Smooth muscle cell (in vitro differentiated cells): ENCODE measurements at regions not wholly inside any gene's neighbourhood (a gene's known extent, or its start where the extent isn't known, plus 50 kb on each side); places are given as distances from the start of the nearest gene placed in this dataset.
"Not testable (repeated sequence)": the region's sequence is repeated elsewhere in the genome, so short reads cannot be mapped to it uniquely, and the experiment has no call there.

Experiments
- DNase-seq: peaks from one replicate; lab custom pipeline; 2025; ENCODE audit not compliant: unreplicated experiment; lab: John Stamatoyannopoulos, UW
- H2AFZ ChIP-seq: fragments of 200-600 bp; sonication (generic); 2 replicates; pipeline ENCODE4 v1.6.0; 2016; ENCODE audit warnings: antibody characterized with exemption, low read depth, mild to moderate bottlenecking
- H3F3A ChIP-seq: fragments of 200-600 bp; sonication (generic); 2 replicates; pipeline ENCODE4 v1.6.0; 2017; ENCODE audit warnings: antibody characterized with exemption, low read depth
- H3K27ac ChIP-seq: fragments of 200-600 bp; sonication (generic); 2 replicates; pipeline ENCODE4 v1.5.1; 2016; ENCODE audit warnings: low read depth, mild to moderate bottlenecking
- H3K27me3 ChIP-seq: fragments of 200-600 bp; sonication (generic); 2 replicates; pipeline ENCODE4 v1.6.1; 2016; ENCODE audit warnings: low read depth, mild to moderate bottlenecking
- H3K36me3 ChIP-seq: fragments of 200-600 bp; sonication (generic); 2 replicates; pipeline ENCODE4 v1.5.1; 2016; ENCODE audit warnings: low read depth
- H3K4me1 ChIP-seq: fragments of 200-600 bp; sonication (generic); 2 replicates; pipeline ENCODE4 v1.5.1; 2016; ENCODE audit warnings: low read depth
- H3K4me2 ChIP-seq: fragments of 200-600 bp; sonication (generic); 2 replicates; pipeline ENCODE4 v1.6.0; 2016; ENCODE audit warnings: mild to moderate bottlenecking
- H3K4me3 ChIP-seq: fragments of 200-600 bp; sonication (generic); 2 replicates; pipeline ENCODE4 v1.5.1; 2016; ENCODE audit warnings: mild to moderate bottlenecking
- H3K79me2 ChIP-seq: fragments of 200-600 bp; sonication (generic); 2 replicates; pipeline ENCODE4 v1.6.0; 2016; ENCODE audit warnings: low read depth, mild to moderate bottlenecking
- H3K9ac ChIP-seq: fragments of 200-600 bp; sonication (generic); 2 replicates; pipeline ENCODE4 v1.6.0; 2016; ENCODE audit warnings: low read depth
- H3K9me3 ChIP-seq: fragments of 200-600 bp; sonication (generic); replicated peaks from 2 replicates; pipeline ENCODE4 v1.5.1; 2016; ENCODE audit warnings: low read depth
- H4K20me1 ChIP-seq: fragments of 200-600 bp; sonication (generic); 2 replicates; pipeline ENCODE4 v1.6.0; 2016; ENCODE audit warnings: low read depth
- WGBS: methylation state at CpG from one replicate; pipeline ENCODE4 v1.1.7; 2016; ENCODE audit warnings: low lambda C conversion rate; 5-methylcytosine and 5-hydroxymethylcytosine counted together

DNA sequence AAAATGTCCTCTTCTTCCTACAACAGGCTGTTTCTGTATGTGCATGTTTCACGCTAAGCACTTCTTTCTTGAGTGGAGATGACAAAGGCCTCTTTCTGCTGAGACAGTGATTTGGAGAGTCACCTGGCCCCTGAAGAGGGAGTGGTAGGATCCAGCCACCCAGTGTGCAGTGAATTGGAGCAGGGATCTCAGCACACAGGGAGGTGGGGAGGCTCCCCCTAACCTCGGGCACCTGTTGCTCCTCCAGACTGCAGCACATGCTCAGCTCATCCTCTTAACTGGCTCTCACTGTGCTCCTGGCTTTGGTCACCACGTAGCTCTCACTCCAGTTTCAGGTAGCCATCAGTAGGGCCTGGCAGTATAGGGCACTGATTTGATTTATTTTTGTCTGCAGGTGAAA is 87.6 kb upstream of the GPR89A start:
- H2AFZ ChIP-seq, H3F3A ChIP-seq, H3K27ac ChIP-seq, H3K4me1 ChIP-seq, H3K9ac ChIP-seq, H4K20me1 ChIP-seq, H3K36me3 ChIP-seq, H3K4me2 ChIP-seq, DNase-seq, H3K9me3 ChIP-seq, H3K79me2 ChIP-seq, H3K4me3 ChIP-seq: not testable (repeated sequence)
- WGBS: 83% methylated on average over 3 of the region's 3 CpGs
- H3K27me3 ChIP-seq: peaks cover 12% of the 10 kb centered on the region

DNA sequence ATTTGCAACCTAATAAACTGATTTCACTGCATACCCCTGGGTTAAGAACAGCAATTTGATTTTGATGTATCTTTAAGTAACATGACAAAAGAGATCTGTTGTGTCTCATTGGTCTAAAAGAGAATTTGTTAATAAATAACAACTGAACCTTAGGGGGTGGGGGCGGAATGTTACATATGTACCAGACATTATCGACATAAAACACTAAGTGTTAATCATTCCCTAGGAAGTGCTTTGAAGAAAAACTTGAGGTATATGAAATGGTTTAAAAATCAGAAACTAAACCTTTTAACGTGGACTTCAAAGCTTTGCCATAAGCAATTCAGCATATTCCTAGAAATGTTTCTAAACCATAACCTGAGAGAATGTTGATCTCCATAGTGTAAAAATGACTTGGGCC is 88.5 kb upstream of the GPR89A start:
- not testable (repeated sequence) for H3K27me3 ChIP-seq, H3K4me3 ChIP-seq, H3F3A ChIP-seq, H3K9me3 ChIP-seq, H3K79me2 ChIP-seq, H3K4me2 ChIP-seq, H3K27ac ChIP-seq, H2AFZ ChIP-seq, DNase-seq, H3K36me3 ChIP-seq, H3K4me1 ChIP-seq, H4K20me1 ChIP-seq, H3K9ac ChIP-seq
- 89% methylated on average over 3 of the region's 3 CpGs for WGBS

DNA sequence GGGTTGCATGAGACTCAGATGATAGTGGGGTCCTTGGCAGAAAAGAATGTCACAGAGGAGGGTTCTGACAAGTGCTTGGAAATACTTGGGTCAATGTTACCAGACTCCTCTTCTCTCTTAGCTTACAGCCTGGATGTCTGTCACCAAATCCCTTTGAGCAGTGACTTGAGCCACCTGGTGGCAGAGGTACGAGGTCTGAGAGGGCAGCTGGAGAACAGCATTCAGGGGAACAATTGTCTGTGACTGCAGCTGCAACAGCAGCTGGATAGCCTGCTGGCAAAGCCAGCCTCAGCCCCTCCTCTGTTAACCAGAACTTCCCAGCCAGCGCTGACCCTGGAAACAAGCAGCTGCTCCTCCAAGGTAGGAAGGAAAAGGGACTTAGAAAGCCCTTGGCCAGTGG is 87.6 kb upstream of the NBPF20 start:
- not testable (repeated sequence) for H3K4me3 ChIP-seq, H3F3A ChIP-seq, DNase-seq, H3K79me2 ChIP-seq, H3K4me1 ChIP-seq, H3K36me3 ChIP-seq, H3K9ac ChIP-seq, H3K9me3 ChIP-seq, H4K20me1 ChIP-seq, H3K4me2 ChIP-seq, H3K27me3 ChIP-seq, H2AFZ ChIP-seq, H3K27ac ChIP-seq
- WGBS: 6% methylated on average over 1 of the region's 2 CpGs

DNA sequence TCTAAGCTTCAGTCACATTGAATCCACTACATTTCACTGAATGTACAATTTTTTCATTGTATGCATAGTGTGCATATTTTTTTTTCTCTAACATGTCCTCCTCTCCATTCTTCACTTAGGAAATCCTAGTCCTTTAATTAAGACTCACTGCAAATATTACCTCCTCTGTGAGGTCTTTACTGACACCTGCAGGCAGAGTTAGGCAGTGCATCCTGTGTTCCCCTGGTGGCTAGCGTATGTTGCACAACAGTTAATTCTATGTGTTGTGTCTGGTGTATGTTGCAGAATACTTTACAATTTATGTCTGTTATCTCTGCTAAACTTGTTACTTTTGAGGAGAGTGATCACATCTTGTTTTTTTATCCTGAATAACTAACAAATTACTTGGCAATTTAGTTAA is 82.7 kb upstream of the NBPF20 start:
- H2AFZ ChIP-seq, H3K36me3 ChIP-seq, H3K27me3 ChIP-seq, H3K9ac ChIP-seq, H3K4me3 ChIP-seq, H3K4me2 ChIP-seq, H3F3A ChIP-seq, H4K20me1 ChIP-seq, H3K27ac ChIP-seq, H3K4me1 ChIP-seq, DNase-seq, H3K9me3 ChIP-seq, H3K79me2 ChIP-seq: not testable (repeated sequence)
- no CpG with 5 or more reads among the region's 1 CpG for WGBS

DNA sequence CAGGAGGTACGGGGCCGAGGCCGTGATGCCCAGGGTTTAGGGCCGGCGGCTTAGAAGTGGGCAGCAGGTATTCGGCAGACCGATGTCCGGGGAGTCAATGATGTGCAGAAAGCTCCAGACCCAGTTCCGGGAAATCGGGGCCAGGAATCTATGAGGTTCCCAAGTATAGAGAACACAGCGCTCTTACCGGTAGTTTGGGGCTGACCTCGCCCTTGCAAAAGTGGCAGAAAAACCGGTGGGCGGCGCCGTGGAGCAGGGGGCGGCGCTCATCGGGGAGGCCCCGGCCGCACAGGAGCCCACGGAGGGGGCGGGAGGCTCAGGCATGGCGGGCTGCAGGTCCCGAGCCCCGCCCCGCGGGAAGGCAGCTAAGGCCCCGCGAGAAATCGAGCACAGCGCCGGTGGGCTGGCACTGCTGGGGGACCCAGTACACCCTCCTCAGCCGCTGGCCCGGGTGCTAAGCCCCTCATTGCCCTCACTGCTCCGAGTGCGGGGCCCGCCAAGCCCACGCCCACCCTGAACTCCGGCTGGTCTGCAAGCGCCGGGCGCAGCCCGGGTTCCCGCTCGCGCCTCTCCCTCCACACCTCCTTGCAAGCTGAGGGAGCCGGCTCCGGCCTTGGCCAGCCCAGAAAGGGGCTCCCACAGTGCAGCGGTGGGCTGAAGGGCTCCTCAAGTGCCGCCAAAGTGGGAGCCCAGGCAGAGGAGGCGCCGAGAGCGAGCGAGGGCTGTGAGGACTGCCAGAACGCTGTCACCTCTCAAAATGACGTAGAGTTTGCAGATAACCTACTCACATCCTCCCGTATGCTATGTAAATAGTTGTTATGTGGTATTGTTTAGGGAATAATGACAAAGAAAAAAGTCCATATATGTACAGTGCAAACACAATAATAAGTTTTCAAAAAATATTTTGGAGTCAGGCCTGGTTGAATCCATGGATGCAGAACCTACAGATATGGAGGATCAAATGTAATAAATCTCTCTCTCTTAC is 80.6 kb upstream of the NBPF20 start:
- not testable (repeated sequence) for H3K4me1 ChIP-seq, H3K4me2 ChIP-seq, DNase-seq, H3K9ac ChIP-seq, H3K9me3 ChIP-seq, H3F3A ChIP-seq, H3K27ac ChIP-seq, H4K20me1 ChIP-seq, H3K36me3 ChIP-seq, H2AFZ ChIP-seq, H3K79me2 ChIP-seq, H3K27me3 ChIP-seq, H3K4me3 ChIP-seq
- 27% methylated on average over 6 of the region's 59 CpGs for WGBS

DNA sequence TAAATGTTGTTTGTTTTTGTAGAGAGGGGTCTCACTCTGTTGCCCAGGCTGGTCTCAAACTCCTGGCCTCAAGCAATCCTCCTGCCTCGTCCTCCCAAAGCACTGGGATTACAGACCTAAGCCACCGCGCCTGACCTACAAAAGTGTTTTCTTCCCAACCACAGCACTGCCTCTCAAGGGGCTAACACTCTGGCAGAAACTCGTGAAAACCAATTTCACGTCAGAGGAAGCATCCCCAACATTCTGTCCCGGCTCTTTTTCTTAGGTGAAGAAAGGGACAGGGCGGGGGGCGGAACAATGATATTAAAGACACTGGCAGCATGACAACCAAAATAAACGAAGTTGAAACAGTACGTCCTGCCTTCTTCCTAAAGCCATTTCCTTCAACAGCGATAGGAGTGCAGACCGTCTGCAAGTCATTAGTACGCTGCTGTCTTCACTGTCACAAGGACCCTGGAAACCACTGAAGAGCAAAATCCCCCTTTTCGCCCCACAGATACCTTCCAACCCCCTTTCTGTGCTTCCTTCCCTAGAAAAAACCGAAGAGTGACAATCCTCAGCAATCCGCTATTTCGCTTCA is 79.5 kb upstream of the NBPF20 start:
- H3K9ac ChIP-seq, H3K27ac ChIP-seq, H3K79me2 ChIP-seq, H4K20me1 ChIP-seq, H2AFZ ChIP-seq, H3K4me2 ChIP-seq, H3K9me3 ChIP-seq, H3F3A ChIP-seq, H3K4me3 ChIP-seq, H3K36me3 ChIP-seq, H3K27me3 ChIP-seq, DNase-seq, H3K4me1 ChIP-seq: not testable (repeated sequence)
- no CpG with 5 or more reads among the region's 17 CpGs for WGBS

DNA sequence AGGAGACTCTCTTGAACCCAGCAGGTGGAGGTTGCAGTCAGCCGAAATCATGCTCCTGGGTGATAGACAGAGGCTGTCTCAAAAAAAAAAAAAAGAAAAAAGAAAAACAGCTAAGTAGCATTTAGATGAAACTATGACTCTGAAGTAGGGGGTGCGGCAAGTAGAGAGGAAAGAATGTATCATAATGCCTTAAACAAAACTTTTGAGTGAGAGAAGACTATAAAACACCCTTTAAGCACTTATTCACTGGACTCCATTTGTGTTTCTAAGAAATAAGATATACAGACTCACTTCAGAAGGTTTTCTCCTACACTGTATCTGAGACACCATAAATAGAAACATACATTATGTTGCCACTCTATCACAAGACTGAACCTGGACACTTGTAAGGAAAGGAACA is 78.9 kb upstream of the NBPF20 start:
- not testable (repeated sequence) for H3K9ac ChIP-seq, H2AFZ ChIP-seq, H3F3A ChIP-seq, H3K36me3 ChIP-seq, H3K79me2 ChIP-seq, H3K4me2 ChIP-seq, H3K9me3 ChIP-seq, H3K4me3 ChIP-seq, DNase-seq, H3K27ac ChIP-seq, H4K20me1 ChIP-seq, H3K27me3 ChIP-seq, H3K4me1 ChIP-seq
- no CpG with 5 or more reads among the region's 2 CpGs for WGBS

DNA sequence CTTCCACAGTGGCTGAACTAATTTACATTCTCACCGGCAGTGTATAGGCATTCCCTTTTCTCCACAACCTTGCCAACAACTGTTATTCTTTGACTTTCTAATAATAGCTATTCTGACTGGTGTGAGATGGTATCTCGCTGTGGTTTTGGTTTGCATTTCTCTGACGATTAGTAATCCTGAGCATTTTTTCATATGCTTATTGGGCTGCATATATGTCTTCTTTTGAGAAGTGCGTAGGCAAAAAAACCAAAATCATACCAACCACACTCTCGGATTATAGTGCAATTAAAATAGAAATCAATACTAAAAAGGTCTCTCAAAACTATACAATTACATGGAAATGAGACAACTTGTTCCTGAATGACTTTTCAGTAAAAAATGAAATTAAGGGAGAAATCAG is 74.8 kb upstream of the NBPF20 start:
- WGBS: no CpG with 5 or more reads among the region's 5 CpGs
- not testable (repeated sequence) for H3F3A ChIP-seq, H3K27me3 ChIP-seq, H3K4me3 ChIP-seq, H4K20me1 ChIP-seq, DNase-seq, H3K9ac ChIP-seq, H3K79me2 ChIP-seq, H2AFZ ChIP-seq, H3K27ac ChIP-seq, H3K9me3 ChIP-seq, H3K4me2 ChIP-seq, H3K36me3 ChIP-seq, H3K4me1 ChIP-seq
